ENCODE measurements at regions not wholly inside any gene's neighbourhood (a gene's known extent, or its start where the extent isn't known, plus 50 kb on each side); places are given as distances from the start of the nearest gene placed in this dataset.

- TF ChIP-seq CSDC2 (CRISPR knock-in tag; IDR thresholded peaks at IDR 0.05) (no peak), ZFP30 (CRISPR knock-in tag; IDR thresholded peaks at IDR 0.05) (no peak), OSR1 (CRISPR knock-in tag; IDR thresholded peaks at IDR 0.05) (no peak), ZFP3 (CRISPR knock-in tag; IDR thresholded peaks at IDR 0.05) (no peak), TSHZ2 (CRISPR knock-in tag; IDR thresholded peaks at IDR 0.05) (no peak), ZNF8 (CRISPR knock-in tag; IDR thresholded peaks at IDR 0.05) (no peak), ARNTL (CRISPR knock-in tag; IDR thresholded peaks at IDR 0.05; ENCODE audit: borderline replicate concordance, low read depth) (no peak), RARB (CRISPR knock-in tag; IDR thresholded peaks at IDR 0.05) (no peak), ZNF70 (CRISPR knock-in tag; IDR thresholded peaks at IDR 0.05) (no peak), ZC3H10 (CRISPR knock-in tag; IDR thresholded peaks at IDR 0.05) (no peak)
Measured at GRCh38 chr9:7944572-7944971, 145.0 kb upstream of the DMAC1 start.

Measured in SK-N-SH treated with all-trans-retinoic acid at 6 μM for 48 hours (cell line).